Mesothelial cell of epicardium (in vitro differentiated cells): ENCODE measurements at regions not wholly inside any gene's neighbourhood (a gene's known extent, or its start where the extent isn't known, plus 50 kb on each side); places are given as distances from the start of the nearest gene placed in this dataset.
A peak's percentile ranks its signal among the peaks of the same experiment; 100 is the strongest.

Source experiments
- DNase-seq, 2 experiments: peaks; one replicate each; pipeline ENCODE4 v3.0.0; 2021; ENCODE audit warnings: low spot score in 2 of 2; ENCODE audit not compliant: unreplicated experiment in 2 of 2
- H3K27ac Mint-ChIP-seq: 2 replicates; pipeline ENCODE4 v1.8.0; 2021; ENCODE audit warnings: mixed read lengths
- H3K27me3 Mint-ChIP-seq: 2 replicates; pipeline ENCODE4 v1.8.0; 2021; ENCODE audit warnings: low read depth, mixed read lengths
- H3K36me3 Mint-ChIP-seq: 2 replicates; pipeline ENCODE4 v1.8.0; 2021; ENCODE audit warnings: mixed read lengths
- H3K4me1 Mint-ChIP-seq: 2 replicates; pipeline ENCODE4 v1.8.0; 2021; ENCODE audit warnings: mixed read lengths
- H3K4me3 Mint-ChIP-seq: 2 replicates; pipeline ENCODE4 v1.8.0; 2021; ENCODE audit warnings: mild to moderate bottlenecking, moderate library complexity, mixed read lengths
- H3K9me3 Mint-ChIP-seq: 2 replicates; pipeline ENCODE4 v1.8.0; 2021; ENCODE audit warnings: mixed read lengths
- TF ChIP-seq, protein P1 (sequence below): fragments of 200-600 bp; sonication (generic); IDR thresholded peaks from one replicate; pipeline ENCODE4 v1.5.0; 2021; ENCODE audit warnings: antibody characterized with exemption; ENCODE audit not compliant: unreplicated experiment

GRCh38 chr4:124325690-124326089, 386.8 kb downstream of the ANKRD50 start:
- no peaks in the 10 kb centered on the region for H3K27me3 Mint-ChIP-seq
- TF ChIP-seq, protein P1, sequence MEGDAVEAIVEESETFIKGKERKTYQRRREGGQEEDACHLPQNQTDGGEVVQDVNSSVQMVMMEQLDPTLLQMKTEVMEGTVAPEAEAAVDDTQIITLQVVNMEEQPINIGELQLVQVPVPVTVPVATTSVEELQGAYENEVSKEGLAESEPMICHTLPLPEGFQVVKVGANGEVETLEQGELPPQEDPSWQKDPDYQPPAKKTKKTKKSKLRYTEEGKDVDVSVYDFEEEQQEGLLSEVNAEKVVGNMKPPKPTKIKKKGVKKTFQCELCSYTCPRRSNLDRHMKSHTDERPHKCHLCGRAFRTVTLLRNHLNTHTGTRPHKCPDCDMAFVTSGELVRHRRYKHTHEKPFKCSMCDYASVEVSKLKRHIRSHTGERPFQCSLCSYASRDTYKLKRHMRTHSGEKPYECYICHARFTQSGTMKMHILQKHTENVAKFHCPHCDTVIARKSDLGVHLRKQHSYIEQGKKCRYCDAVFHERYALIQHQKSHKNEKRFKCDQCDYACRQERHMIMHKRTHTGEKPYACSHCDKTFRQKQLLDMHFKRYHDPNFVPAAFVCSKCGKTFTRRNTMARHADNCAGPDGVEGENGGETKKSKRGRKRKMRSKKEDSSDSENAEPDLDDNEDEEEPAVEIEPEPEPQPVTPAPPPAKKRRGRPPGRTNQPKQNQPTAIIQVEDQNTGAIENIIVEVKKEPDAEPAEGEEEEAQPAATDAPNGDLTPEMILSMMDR, result no peak
- H3K4me3 Mint-ChIP-seq, result no peak overlapping the region
- H3K4me1 Mint-ChIP-seq, result peaks cover 33% of the 10 kb centered on the region
- no peaks in the 10 kb centered on the region for H3K36me3 Mint-ChIP-seq
- H3K9me3 Mint-ChIP-seq, result no peaks in the 10 kb centered on the region
- DNase-seq, result no peak
- H3K27ac Mint-ChIP-seq, result no peak overlapping the region

DNA sequence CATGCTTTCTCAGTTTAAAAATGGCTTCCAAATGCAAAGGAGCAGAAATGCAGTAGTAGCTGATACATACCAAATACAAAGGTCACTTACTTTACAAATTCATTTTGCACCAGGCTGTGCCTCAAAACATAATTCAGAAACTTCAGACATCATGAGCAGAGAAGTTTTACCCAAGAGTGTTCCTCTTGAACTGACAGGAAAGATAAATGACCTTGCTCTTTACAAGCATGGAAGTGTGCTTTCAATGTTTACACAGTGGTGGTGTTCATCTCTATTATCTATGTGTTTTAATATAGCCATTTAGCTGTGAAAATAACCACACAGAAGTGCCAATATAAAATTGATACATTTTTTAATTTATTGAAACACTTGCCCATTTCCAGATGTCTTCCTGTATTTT, 383.4 kb downstream of the ANKRD50 start:
- Mint-ChIP-seq H3K27ac (no peak overlapping the region), H3K36me3 (no peaks in the 10 kb centered on the region), H3K4me1 (peaks cover 38% of the 10 kb centered on the region), H3K9me3 (no peaks in the 10 kb centered on the region), H3K27me3 (no peaks in the 10 kb centered on the region), H3K4me3 (no peak overlapping the region)
- DNase-seq, result no peak
- TF ChIP-seq, protein P1, result no peak

DNA sequence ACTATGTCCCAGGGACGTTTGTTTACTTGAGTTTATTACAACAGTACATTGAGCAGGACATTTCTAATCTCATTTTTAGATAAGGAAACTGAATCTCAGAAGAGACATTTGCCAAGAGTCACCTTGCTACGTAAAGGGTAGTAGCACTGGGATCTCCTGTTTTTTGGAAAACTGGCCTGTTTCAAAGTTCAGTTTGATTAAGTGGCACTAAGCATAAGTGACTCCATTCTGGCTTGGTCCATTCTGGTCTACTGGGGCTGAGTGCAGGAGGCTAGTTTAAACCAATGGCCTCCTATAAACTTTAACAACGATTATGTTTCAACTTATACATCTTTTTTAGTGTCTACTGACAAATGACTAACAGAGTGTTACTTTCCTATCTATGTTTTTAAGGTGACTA, 382.5 kb downstream of the ANKRD50 start:
- no peak for DNase-seq
- no peaks in the 10 kb centered on the region for H3K9me3 Mint-ChIP-seq
- TF ChIP-seq, protein P1, result no peak

DNA sequence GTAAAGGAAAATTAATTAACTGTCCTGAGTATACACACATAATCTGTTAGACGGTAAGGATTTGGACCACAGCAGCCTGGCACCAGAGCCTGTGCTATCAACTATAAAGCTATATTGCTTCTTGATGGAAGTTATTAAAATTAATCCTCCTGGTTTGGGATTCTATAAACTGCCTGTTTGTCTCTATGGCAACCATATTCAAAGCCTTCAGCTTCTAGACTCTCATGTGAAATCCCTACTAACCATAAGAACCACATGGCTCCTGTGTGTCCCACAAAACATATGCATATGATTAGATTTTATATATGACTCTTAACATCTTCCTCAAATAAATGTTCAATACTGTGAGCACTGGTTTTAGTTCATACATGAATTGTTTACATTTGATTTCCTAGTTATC, 380.8 kb downstream of the ANKRD50 start:
- Mint-ChIP-seq H3K36me3 (no peaks in the 10 kb centered on the region), H3K4me1 (peaks cover 42% of the 10 kb centered on the region), H3K4me3 (no peak overlapping the region), H3K9me3 (no peaks in the 10 kb centered on the region), H3K27me3 (no peaks in the 10 kb centered on the region), H3K27ac (no peak overlapping the region)
- DNase-seq, result no peak
- TF ChIP-seq, protein P1, result no peak

More for the DNA sequence above, 382.5 kb downstream of the ANKRD50 start:
- Mint-ChIP-seq H3K4me1 (peaks cover 40% of the 10 kb centered on the region), H3K36me3 (no peaks in the 10 kb centered on the region), H3K4me3 (no peak overlapping the region), H3K27me3 (no peaks in the 10 kb centered on the region), H3K27ac (no peak overlapping the region)

GRCh38 chr4:124333466-124333865, 379.1 kb downstream of the ANKRD50 start:
- H3K4me1 Mint-ChIP-seq, result peaks cover 41% of the 10 kb centered on the region
- H3K27ac Mint-ChIP-seq, result no peak overlapping the region
- TF ChIP-seq, protein P1, result no peak
- H3K9me3 Mint-ChIP-seq, result no peaks in the 10 kb centered on the region
- no peak overlapping the region for H3K4me3 Mint-ChIP-seq
- DNase-seq, result no peak
- no peaks in the 10 kb centered on the region for H3K36me3 Mint-ChIP-seq
- H3K27me3 Mint-ChIP-seq, result no peaks in the 10 kb centered on the region

GRCh38 chr4:124334119-124334518, 378.4 kb downstream of the ANKRD50 start:
- no peaks in the 10 kb centered on the region for H3K9me3 Mint-ChIP-seq
- H3K27me3 Mint-ChIP-seq, result no peaks in the 10 kb centered on the region

More at GRCh38 chr4:124334119-124334518, 378.4 kb downstream of the ANKRD50 start:
- H3K27ac Mint-ChIP-seq, result no peak overlapping the region
- no peaks in the 10 kb centered on the region for H3K36me3 Mint-ChIP-seq
- H3K4me3 Mint-ChIP-seq, result no peak overlapping the region
- no peak for DNase-seq
- TF ChIP-seq, protein P1, result peak; percentile 59
- peaks cover 34% of the 10 kb centered on the region for H3K4me1 Mint-ChIP-seq
